SKM-1 (cell line): ENCODE measurements at regions not wholly inside any gene's neighbourhood (a gene's known extent, or its start where the extent isn't known, plus 50 kb on each side); places are given as distances from the start of the nearest gene placed in this dataset.

Experiments used
- DNase-seq: peaks from one replicate; lab custom pipeline; 2025; ENCODE audit not compliant: unreplicated experiment; lab: John Stamatoyannopoulos, UW

DNA sequence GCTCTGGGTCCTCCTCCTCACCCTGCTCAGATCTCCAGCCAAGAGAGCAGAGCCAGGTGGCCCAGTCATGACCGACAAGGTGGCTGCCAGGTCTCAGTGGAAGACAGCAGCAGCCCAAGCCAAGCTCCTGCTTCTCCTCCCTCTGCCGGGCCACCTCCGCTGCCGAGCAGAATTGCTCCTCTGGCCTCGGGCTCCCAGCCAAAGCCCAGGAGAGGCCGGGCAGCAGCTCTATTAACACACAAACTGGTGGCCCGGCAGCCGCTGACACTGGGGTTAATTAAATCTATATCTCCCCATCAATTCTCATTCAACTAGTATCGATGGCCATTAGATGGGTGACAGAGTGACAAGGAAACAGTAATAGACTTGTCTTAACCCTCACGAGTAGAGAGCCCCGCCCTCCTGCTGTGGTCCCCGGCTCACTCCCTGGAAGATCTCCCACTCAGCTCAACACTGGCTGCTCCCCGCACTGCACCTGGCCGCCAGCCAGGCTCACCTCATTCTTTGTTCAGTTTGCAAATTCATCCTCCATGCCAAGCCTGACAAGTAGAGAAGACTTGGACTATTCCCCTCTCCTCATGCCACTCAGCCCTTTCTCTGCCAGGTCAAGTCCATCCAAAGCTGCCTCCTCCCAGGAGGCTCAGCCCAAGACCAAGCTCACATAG lies 74.1 kb upstream of the UNC5B start:
- DNase-seq = no peak

DNA sequence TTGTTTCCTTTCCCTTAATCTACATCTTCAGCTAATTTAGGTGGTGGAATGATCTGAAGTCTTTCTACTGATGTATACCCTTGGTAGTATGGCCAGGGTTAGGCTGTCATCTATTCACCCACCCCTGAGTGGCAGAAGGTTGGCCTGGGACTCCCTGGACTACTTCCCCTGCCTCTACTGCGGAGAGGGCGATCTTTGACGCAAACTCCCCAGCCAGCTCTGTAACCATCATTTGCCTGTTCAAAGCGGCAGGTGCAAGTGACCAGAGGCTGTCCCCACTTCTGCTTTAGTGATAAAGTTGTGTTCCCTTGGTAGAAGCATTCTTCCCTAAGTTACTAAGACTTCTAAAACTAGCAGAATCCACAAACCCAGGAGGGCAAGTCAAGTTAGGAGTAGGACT lies 70.8 kb upstream of the UNC5B start:
- DNase-seq = no peak

DNA sequence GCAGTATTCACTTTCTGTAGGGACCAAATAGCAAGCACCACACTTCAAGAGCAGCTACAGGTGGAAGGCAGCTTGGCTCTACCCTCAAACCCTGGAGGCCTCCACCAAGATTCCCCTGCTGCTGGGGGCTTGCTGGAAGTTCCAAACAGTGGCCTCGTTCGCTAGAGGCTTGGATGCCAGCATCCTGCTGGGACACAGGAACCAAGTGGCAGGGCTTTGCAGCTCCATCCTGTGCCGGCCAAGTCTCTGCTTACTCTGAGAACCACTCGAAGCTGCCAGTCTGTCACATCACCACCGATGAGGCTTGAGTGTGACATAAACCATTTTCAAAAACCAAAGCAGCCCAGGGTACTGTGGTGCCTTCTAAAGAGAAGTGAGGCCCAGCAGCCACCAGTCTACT lies 69.2 kb upstream of the UNC5B start:
- DNase-seq = no peak

DNA sequence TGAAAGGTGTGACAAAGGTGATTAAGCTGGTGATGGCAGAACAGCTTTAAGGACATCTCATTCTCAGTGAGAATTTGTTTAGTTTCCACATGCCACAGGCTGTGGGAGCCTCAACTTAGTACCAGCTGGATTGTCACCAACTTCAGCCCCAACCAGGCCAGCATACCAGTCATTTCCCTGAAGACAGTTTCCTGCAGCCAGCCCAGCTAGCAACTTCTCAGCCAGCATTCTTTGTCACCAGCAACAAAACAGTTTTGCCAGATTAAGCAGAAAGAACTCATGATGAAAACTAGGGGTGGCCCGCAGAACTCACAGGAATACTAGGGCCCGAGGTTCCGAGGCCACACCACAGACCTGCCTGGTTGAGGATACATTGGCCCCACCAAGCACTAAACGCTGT lies 68.8 kb upstream of the UNC5B start:
- DNase-seq = no peak

DNA sequence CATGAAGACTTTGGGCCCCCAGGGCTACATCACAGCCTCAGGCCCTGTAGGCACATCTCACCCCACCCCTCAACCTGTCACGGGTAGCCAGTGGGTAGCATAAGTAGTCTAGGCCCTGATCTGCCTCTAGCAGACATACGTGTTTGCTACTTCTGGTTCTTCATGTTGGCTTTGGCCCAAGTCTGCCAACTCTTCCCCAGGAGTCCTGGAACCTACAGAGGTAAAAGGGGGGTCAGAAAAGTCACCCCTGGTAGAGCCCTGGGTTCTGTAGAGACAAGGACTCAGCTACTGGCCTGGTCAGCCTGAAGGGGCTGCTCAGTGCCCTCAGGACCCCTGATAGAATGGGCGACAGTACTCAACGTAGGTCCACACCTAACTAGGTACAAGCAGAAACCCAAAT lies 67.5 kb upstream of the UNC5B start:
- DNase-seq = no peak

DNA sequence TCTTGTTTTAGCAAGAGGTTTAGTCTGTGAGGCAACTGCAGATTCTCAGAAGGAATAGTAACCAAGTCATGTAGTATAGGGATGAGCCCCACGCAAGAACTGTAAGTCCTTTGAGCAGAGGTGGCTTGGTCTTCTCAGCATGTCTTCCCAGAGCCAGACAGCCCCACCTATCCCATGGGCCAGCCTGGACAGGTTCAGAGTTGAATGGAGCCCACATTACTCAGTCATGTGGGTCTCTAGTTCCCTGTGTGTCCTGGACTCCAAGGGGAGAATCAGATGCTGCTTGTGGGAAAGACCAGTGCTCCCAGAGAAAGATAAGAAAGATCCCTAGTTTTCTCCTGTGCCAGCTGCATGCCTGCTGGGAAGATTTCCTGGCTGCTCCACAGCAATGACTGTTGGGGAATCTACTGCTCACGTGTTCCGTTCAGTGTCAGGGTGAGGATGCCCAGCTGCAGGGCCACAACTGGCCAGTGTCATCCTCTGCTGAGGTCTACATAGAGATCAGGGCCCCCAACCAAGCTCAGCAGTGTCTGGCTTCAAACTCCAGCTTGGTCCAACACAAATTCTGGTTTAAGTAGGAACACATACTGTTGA lies 66.9 kb upstream of the UNC5B start:
- no peak for DNase-seq

DNA sequence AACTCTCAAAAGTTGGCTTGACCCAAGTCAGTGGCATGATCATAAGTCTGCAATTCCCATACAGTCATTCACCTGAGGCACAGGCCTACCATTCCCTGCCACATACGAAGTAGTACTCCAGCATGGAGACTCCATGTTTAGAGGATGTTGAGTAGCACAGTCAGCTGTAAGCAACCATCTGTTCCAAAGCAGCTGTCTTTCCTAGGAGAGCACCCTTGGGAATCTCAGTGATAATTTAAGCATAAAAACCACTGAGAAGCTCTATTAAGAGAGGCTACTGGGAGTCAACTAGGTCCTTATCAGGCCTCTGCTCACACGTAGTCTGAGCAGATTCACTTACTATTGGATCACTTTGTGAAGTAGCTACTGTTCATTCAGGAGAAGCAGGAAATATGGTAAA lies 61.6 kb upstream of the UNC5B start:
- no peak for DNase-seq

DNA sequence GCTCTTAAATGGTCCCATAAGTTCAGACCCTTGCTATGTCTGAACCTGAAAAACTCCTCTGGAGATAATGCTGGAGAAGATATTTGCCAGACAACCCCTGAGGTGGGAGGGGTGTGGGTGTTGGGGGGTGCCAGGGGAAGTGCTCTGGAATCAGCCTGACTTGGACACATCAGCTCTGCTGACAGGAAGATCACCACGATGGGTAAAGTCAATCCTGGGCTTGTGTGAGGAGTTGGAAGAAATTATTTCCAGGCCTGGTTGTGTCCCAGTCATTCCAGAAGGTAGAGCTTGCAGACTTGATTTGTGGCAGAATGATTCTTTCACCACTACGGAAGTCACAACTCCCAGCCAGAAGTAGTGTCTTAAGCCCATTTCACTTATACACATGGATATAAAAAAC lies 60.3 kb upstream of the UNC5B start:
- no peak for DNase-seq

DNA sequence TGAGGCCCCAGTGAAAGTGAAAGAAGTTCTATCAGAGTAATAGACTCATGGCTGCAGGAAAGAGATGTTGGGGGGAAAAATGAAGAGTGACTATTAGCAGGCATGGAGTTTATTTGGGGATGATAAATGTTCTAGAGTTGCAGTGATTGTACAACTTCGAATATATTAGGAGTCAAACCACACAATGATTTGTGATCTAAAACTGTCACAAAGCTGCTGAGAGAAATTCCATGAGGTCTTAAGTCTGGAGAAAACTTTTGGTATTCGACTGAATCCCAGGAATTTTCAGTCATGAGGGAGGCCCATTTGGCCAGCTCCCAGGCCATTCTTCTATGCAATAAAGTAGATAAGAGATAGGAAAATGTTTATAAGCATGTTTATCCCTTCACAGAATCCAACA lies 55.9 kb upstream of the UNC5B start:
- DNase-seq = no peak

DNA sequence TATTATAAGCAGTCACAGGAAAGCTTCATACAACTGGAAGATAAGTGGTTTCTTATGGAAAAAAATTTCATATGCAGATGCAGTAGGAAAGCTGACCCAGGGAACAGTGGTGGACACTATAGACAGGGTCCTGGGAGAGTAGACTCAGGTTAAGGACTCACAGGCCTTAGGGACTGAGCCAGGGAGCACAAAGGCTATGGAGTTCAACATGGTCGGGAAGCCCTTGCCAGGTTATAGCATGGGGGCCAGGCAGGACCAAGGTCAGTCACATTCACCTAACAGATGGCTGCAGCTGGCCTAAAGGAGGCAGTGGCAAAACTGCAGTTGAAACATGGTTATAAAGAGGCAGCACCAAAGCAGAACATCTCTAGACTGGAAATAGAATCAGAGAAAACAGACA lies 54.9 kb upstream of the UNC5B start:
- no peak for DNase-seq

DNA sequence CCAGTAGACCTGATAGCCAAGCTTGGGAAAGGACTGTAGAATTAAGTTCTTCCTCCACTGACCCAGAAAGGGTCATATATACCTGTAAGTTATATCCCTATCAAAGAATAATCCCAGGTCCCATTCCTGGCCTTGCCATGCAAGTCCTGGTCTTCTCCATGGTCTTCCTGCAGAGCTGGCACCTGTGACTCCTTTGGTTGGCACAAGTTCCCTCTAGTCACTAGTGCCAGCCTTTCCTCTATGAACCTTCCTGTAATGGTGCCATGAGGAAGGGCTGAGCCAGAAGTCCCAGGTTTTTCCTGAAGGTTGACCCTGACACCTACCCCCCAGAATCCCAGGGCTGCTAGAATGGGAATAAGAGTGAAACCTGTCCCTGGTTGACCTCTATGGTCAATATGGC lies 54.1 kb upstream of the UNC5B start:
- no peak for DNase-seq

DNA sequence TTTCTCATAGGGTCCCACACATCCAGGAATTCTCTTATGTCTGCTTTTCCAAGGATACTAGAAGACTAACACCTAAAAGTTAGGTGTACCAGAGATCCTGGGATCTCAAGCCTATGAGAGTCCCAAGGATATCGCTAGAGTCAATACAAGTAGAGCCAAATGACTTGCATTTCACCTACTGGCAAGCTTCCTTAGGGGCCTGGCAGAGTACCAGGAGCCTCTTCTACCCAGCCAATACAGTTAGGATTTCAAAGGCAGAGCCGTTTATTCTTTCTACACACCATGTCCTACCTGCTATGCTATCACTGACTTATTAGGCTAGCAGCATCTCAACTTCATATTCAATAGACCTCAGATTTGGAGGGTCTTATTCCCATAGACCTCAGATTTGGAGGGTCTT lies 53.5 kb upstream of the UNC5B start:
- DNase-seq = no peak

DNA sequence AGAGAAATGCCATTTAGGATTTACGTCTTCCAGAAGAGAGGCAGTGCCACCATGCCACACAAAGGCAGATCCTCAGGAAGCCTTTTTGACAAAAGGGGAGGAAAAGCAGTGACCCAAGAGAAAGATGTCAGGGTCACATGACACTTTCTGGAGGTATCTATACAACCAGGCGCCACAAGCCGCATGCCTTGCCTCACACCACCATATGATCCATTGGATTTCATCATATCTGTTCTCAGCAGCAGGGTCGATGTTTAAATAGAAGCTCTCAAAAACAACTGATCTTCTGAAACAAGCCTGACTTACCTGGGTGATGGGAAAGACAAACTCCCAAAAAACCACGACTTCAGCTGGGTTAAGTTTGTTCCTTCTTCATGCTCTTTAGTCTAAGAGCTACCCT lies 52.5 kb upstream of the UNC5B start:
- no peak for DNase-seq

DNA sequence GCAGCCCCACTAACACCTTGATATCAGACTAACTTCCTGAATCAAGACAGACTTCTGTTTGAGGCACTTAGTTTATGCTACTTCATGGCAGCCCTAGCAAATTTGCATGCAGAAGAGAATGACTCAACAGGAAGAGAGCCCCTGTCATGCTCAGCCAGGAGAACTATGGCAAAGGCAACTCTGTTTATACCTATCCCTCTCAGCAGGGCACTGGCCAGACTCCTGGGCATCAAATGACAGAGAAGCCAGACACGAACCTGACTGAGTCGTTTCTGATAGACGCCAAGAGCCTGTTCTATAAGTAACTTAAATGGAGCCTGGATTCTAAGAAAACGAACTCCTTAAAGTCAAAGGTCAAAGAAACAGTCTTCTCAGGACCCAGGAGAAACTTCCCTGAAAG lies 50.9 kb upstream of the UNC5B start:
- no peak for DNase-seq
